Glutamatergic neuron (in vitro differentiated cells): ENCODE measurements at regions not wholly inside any gene's neighbourhood (a gene's known extent, or its start where the extent isn't known, plus 50 kb on each side); places are given as distances from the start of the nearest gene placed in this dataset.

ENCODE experiments used
- DNase-seq: peaks from one replicate; pipeline ENCODE4 v3.0.0; 2022
- H3K27ac Mint-ChIP-seq: one replicate; pipeline ENCODE4 v1.8.0; 2020; ENCODE audit warnings: mild to moderate bottlenecking, mixed read lengths, inconsistent platforms; ENCODE audit not compliant: unreplicated experiment
- H3K27me3 Mint-ChIP-seq: one replicate; pipeline ENCODE4 v1.8.0; 2020; ENCODE audit warnings: mild to moderate bottlenecking, moderate library complexity, mixed read lengths, inconsistent platforms; ENCODE audit not compliant: unreplicated experiment
- H3K36me3 Mint-ChIP-seq: one replicate; pipeline ENCODE4 v1.8.0; 2020; ENCODE audit warnings: mild to moderate bottlenecking, mixed read lengths, inconsistent platforms; ENCODE audit not compliant: unreplicated experiment
- H3K4me1 Mint-ChIP-seq: one replicate; pipeline ENCODE4 v1.8.0; 2020; ENCODE audit warnings: mild to moderate bottlenecking, low read depth, mixed read lengths, inconsistent platforms; ENCODE audit not compliant: unreplicated experiment
- H3K4me3 Mint-ChIP-seq: one replicate; pipeline ENCODE4 v1.8.0; 2020; ENCODE audit warnings: mild to moderate bottlenecking, mixed read lengths, inconsistent platforms; ENCODE audit not compliant: unreplicated experiment
- H3K9me3 Mint-ChIP-seq: one replicate; pipeline ENCODE4 v1.8.0; 2020; ENCODE audit warnings: mild to moderate bottlenecking, moderate library complexity, mixed read lengths, inconsistent platforms; ENCODE audit not compliant: unreplicated experiment
- TF ChIP-seq, protein P1 (sequence below): fragments of 200-600 bp; sonication (generic); IDR thresholded peaks from one replicate; pipeline ENCODE4 v1.5.0; 2021; ENCODE audit not compliant: partially characterized antibody, unreplicated experiment

DNA sequence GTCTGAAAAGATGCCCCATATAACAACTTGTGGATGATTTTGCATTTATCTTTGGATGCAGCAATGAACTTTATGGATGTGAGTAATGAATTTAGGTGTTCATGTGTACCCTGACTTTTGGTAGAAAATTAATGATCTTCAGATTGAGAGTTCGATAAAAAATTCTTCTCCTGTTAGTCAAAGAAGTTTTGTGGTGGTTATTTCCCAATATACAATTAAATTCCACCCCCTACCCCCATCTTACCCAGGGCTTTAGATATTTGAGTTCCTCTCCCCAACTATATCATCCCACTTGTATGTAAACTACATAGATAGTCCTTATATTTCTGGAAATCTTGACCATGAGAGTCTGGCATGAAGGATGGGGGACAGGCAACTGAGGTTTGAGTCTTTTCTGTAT is 126.1 kb upstream of the ALDH1A3 start:
- H3K9me3 Mint-ChIP-seq, result no peaks in the 10 kb centered on the region
- H3K4me1 Mint-ChIP-seq, result no peaks in the 10 kb centered on the region
- TF ChIP-seq, protein P1, sequence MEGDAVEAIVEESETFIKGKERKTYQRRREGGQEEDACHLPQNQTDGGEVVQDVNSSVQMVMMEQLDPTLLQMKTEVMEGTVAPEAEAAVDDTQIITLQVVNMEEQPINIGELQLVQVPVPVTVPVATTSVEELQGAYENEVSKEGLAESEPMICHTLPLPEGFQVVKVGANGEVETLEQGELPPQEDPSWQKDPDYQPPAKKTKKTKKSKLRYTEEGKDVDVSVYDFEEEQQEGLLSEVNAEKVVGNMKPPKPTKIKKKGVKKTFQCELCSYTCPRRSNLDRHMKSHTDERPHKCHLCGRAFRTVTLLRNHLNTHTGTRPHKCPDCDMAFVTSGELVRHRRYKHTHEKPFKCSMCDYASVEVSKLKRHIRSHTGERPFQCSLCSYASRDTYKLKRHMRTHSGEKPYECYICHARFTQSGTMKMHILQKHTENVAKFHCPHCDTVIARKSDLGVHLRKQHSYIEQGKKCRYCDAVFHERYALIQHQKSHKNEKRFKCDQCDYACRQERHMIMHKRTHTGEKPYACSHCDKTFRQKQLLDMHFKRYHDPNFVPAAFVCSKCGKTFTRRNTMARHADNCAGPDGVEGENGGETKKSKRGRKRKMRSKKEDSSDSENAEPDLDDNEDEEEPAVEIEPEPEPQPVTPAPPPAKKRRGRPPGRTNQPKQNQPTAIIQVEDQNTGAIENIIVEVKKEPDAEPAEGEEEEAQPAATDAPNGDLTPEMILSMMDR, result no peak
- H3K36me3 Mint-ChIP-seq, result peaks cover 5% of the 10 kb centered on the region
- H3K27ac Mint-ChIP-seq, result no peak overlapping the region
- H3K27me3 Mint-ChIP-seq, result no peaks in the 10 kb centered on the region
- no peak for DNase-seq
- H3K4me3 Mint-ChIP-seq, result no peak overlapping the region

DNA sequence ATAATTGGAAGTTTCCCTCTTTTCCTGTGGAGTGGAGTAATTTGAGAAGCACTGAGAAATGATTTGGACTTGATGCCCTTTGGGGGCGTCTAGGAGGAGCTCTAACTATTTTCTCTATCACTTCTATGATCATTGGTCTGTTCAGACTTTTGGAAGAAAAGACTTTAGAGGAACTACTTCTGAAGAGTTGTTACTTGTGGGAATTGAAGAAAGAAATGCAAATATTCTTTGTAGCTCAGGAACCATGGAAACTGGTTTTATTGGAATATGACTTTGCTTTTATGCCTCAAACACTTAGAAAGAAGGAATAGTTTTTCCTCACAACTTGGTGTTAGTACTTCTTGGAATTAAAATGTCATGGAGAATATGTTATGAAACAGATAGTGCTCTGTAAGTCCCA is 122.0 kb upstream of the ALDH1A3 start:
- Mint-ChIP-seq H3K36me3 (peaks cover 5% of the 10 kb centered on the region), H3K9me3 (no peaks in the 10 kb centered on the region), H3K4me1 (no peaks in the 10 kb centered on the region), H3K4me3 (no peak overlapping the region), H3K27me3 (peaks cover 2% of the 10 kb centered on the region), H3K27ac (no peak overlapping the region)
- TF ChIP-seq, protein P1, result no peak
- no peak for DNase-seq

DNA sequence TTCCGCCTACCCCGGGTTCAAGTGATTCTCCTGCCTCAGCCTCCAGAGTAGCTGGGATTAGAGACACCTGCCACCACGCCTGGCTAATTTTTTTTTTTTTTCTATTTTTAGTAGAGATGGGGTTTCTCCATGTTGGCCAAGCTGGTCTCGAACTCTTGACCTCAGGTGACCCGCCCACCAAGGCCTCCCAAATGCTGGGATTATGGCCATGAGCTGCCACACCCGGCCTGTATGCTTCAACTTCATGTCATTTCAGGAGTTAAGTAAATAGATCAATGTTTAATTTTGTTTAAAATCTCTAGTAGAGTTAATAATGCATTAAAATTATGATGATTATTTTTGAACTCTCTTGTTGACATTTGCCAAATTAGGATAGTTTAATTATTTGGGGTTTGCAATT is 121.1 kb upstream of the ALDH1A3 start:
- Mint-ChIP-seq H3K4me3 (no peak overlapping the region), H3K27me3 (peaks cover 2% of the 10 kb centered on the region), H3K4me1 (peaks cover 2% of the 10 kb centered on the region), H3K27ac (no peak overlapping the region), H3K9me3 (no peaks in the 10 kb centered on the region), H3K36me3 (peaks cover 5% of the 10 kb centered on the region)
- no peak for DNase-seq
- TF ChIP-seq, protein P1, result no peak

DNA sequence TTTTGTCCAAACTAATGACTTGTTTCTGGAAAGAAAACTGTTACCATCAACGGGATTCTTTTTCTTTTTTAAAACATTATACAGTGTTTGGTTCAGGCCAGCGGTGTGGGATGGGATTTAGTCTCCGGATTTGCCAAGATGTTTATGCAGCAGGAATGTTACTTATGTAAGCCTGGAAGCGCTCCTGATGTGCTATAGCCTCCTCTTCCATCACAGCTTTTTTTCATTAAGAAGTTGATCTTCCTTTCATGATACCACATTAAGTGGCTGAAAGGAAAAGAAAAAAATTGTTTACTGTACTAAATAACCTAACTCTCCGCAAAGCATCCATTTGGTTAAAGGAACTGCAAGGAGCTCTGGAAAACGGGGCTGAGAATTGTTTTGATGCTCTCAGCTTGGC is 120.5 kb upstream of the ALDH1A3 start:
- Mint-ChIP-seq H3K27me3 (peaks cover 2% of the 10 kb centered on the region), H3K36me3 (peaks cover 5% of the 10 kb centered on the region), H3K4me3 (no peak overlapping the region), H3K9me3 (no peaks in the 10 kb centered on the region), H3K27ac (no peak overlapping the region), H3K4me1 (peaks cover 3% of the 10 kb centered on the region)
- no peak for DNase-seq
- TF ChIP-seq, protein P1, result no peak

DNA sequence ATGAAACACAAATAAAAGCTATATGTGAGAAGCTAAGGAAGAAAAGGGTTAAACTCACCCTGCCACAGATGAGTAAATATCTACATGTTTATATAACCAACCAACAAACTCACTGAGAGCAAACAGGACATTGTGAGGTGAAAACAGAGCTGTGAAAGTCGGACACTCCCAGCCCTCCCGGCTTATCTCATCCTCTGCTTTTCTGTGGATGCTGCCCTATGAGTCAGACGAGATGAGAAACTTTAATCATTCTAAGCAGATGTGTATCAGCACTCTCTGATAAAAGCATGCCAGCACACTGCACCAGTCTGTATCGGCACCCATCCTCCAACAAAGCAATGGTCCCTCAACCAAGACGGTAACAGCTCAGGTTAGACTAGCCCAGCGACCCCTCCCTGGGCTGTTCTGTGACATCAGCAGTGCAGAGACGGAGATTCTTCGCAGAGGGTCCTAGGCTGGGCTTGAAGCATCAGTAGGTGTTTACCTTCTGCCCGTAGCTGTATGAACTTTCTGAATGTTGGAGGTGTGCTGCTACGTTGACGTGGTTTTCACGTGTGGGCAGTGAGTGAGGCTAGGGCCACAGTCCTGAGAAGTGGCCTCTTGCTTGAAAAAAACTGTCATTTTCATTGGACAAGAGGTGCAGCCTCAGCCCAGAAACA is 119.8 kb upstream of the ALDH1A3 start:
- DNase-seq, result no peak
- Mint-ChIP-seq H3K27me3 (peaks cover 2% of the 10 kb centered on the region), H3K9me3 (no peaks in the 10 kb centered on the region), H3K27ac (no peak overlapping the region), H3K4me3 (no peak overlapping the region), H3K4me1 (peaks cover 4% of the 10 kb centered on the region), H3K36me3 (peaks cover 5% of the 10 kb centered on the region)
- TF ChIP-seq, protein P1, result no peak
